ENCODE measurements at regions not wholly inside any gene's neighbourhood (a gene's known extent, or its start where the extent isn't known, plus 50 kb on each side); places are given as distances from the start of the nearest gene placed in this dataset.
A peak's percentile ranks its signal among the peaks of the same experiment; 100 is the strongest.

- no peak for DNase-seq
Observed at GRCh38 chr1:199377211-199377610, 650.3 kb upstream of the NR5A2 start.

GRCh38 chr1:199383793-199384192 is 643.7 kb upstream of the NR5A2 start:
- DNase-seq = no peak

- DNase-seq = no peak
Observed at GRCh38 chr1:199394856-199395255, 632.7 kb upstream of the NR5A2 start.

- no peak for DNase-seq
Observed at GRCh38 chr1:199396456-199396855, 631.1 kb upstream of the NR5A2 start.

- no peak for DNase-seq
Observed at GRCh38 chr1:199399996-199400724, 627.4 kb upstream of the NR5A2 start.

GRCh38 chr1:199403531-199404116 is 623.9 kb upstream of the NR5A2 start:
- DNase-seq = no peak

GRCh38 chr1:199404191-199404590 is 623.3 kb upstream of the NR5A2 start:
- DNase-seq = no peak

GRCh38 chr1:199404976-199405375 is 622.5 kb upstream of the NR5A2 start:
- DNase-seq = no peak

- DNase-seq = no peak
Observed at GRCh38 chr1:199405634-199406196, 621.8 kb upstream of the NR5A2 start.

GRCh38 chr1:199410462-199410861 is 617.0 kb upstream of the NR5A2 start:
- DNase-seq = no peak

GRCh38 chr1:199411506-199411905 is 616.0 kb upstream of the NR5A2 start:
- no peak for DNase-seq

- no peak for DNase-seq
Observed at GRCh38 chr1:199422206-199422605, 605.3 kb upstream of the NR5A2 start.

GRCh38 chr1:199447906-199448305 is 579.6 kb upstream of the NR5A2 start:
- DNase-seq = no peak

- no peak for DNase-seq
Observed at GRCh38 chr1:199448646-199449045, 578.9 kb upstream of the NR5A2 start.

- DNase-seq = no peak
Observed at GRCh38 chr1:199449221-199449620, 578.3 kb upstream of the NR5A2 start.

GRCh38 chr1:199449681-199450080 is 577.8 kb upstream of the NR5A2 start:
- no peak for DNase-seq

GRCh38 chr1:199452627-199453026 is 574.9 kb upstream of the NR5A2 start:
- no peak for DNase-seq

GRCh38 chr1:199453723-199454122 is 573.8 kb upstream of the NR5A2 start:
- no peak for DNase-seq

- no peak for DNase-seq
Observed at GRCh38 chr1:199460933-199461332, 566.6 kb upstream of the NR5A2 start.

- DNase-seq = peak; percentile 5
Observed at GRCh38 chr1:199463521-199464127, 563.9 kb upstream of the NR5A2 start.

GRCh38 chr1:199466961-199467360 is 560.5 kb upstream of the NR5A2 start:
- no peak for DNase-seq

GRCh38 chr1:199472018-199472417 is 555.5 kb upstream of the NR5A2 start:
- DNase-seq = no peak

GRCh38 chr1:199472978-199473377 is 554.5 kb upstream of the NR5A2 start:
- no peak for DNase-seq

GRCh38 chr1:199474738-199475137 is 552.8 kb upstream of the NR5A2 start:
- no peak for DNase-seq
